Urinary bladder (tissue), 3 donors: ENCODE measurements at regions not wholly inside any gene's neighbourhood (a gene's known extent, or its start where the extent isn't known, plus 50 kb on each side); places are given as distances from the start of the nearest gene placed in this dataset.

ENCODE experiments used
- DNase-seq: peaks from one replicate; pipeline ENCODE4 v3.0.0-alpha.2; 2015; ENCODE audit errors: extremely low spot score
- H3K27ac ChIP-seq: one replicate; pipeline ENCODE4 v1.5.1; 2013; ENCODE audit warnings: low read depth, mild to moderate bottlenecking, moderate library complexity
- H3K36me3 ChIP-seq: one replicate; pipeline ENCODE4 v1.6.1; 2013; ENCODE audit warnings: mild to moderate bottlenecking, moderate library complexity; ENCODE audit not compliant: insufficient read depth
- H3K4me1 ChIP-seq: one replicate; pipeline ENCODE4 v1.6.1; 2013; ENCODE audit warnings: mild to moderate bottlenecking, moderate library complexity; ENCODE audit not compliant: insufficient read depth
- H3K4me3 ChIP-seq: one replicate; pipeline ENCODE4 v1.5.1; 2013; ENCODE audit warnings: low read depth, low read length
- WGBS: extraction: QIAGEN DNeasy Blood & Tissue Kit; methylation state at CpG from one replicate; pipeline ENCODE4 v1.1.7; 2013; 5-methylcytosine and 5-hydroxymethylcytosine counted together
- donor health status: healthy with polysubstance abuse.
- donor health status: healthy.

- no peak overlapping the region for H3K4me3 ChIP-seq
- WGBS, result 51% methylated on average over 4 of the region's 4 CpGs
- H3K36me3 ChIP-seq, result no peaks in the 10 kb centered on the region
- no peak for DNase-seq
- H3K4me1 ChIP-seq, result no peaks in the 10 kb centered on the region
- H3K27ac ChIP-seq, result no peak overlapping the region
Measured at GRCh38 chr16:51818342-51818944, 667.4 kb upstream of the SALL1 start.

- Histone ChIP-seq H3K27ac (no peak overlapping the region), H3K36me3 (no peaks in the 10 kb centered on the region), H3K4me3 (no peak overlapping the region), H3K4me1 (no peaks in the 10 kb centered on the region)
- DNase-seq, result no peak
Measured at GRCh38 chr16:51816929-51817328, 665.9 kb upstream of the SALL1 start.

DNA sequence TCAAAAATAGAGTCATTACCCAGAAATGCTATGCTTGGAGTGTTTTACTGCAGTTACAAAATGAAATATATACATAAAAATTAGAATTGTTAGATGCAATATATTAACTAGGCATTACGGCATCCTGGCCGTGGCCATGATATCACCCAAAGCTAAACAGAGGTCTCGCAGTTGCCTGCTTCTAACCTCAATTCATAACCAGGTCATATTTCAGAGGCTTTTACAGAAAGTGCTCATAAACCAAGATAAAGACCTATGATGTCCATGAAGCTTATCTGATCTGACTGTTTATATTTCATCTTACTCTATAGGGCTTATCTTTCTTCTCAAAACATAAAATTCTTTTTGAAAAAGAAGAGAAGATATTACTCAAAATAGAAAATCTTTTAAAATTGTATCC, 664.5 kb upstream of the SALL1 start:
- no peak overlapping the region for H3K4me3 ChIP-seq
- no peaks in the 10 kb centered on the region for H3K4me1 ChIP-seq
- no peak overlapping the region for H3K27ac ChIP-seq
- DNase-seq, result no peak
- WGBS, result 24% methylated on average over 3 of the region's 3 CpGs
- no peaks in the 10 kb centered on the region for H3K36me3 ChIP-seq

DNA sequence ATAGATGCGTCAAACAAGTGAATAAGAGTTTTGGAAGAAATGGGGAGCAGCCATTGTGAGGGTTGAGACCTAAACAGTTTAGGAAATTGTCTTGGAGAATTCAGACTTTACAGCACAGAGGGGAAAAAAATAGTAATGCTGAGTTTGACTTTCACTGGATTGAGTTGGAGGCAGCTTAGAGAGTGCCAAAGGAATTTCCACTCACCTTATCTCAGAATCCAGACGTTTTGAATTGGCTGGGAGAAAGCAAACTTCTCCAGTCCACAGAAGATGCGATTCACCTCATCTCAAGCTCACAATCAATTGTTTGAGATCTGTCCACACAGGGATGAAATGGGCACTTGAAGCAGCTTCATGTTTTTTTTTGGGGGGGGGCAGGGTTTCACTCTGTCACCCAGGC, 663.5 kb upstream of the SALL1 start:
- 52% methylated on average over 3 of the region's 3 CpGs for WGBS
- DNase-seq, result no peak
- Histone ChIP-seq H3K27ac (no peak overlapping the region), H3K4me3 (no peak overlapping the region), H3K36me3 (no peaks in the 10 kb centered on the region), H3K4me1 (no peaks in the 10 kb centered on the region)

DNA sequence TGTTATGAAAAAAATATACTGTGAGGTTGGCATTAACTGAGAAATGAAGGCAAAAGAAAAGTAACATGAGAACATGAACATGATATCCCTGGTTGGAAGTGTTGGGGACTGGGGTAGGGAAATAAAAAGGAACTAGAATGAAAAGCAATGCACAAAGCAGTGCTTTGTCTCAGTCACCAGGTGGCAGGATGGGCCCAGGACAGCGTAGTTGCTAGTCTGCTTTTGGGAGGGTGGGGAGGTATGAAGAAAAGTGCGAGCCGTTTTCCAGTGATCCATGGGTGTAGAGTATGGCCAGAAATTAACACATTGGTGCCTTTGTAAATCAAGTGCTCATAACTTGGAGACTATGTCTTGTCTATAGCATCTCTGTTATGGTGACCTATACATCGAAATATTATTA, 662.5 kb upstream of the SALL1 start:
- no peaks in the 10 kb centered on the region for H3K4me1 ChIP-seq
- H3K27ac ChIP-seq, result no peak overlapping the region
- H3K4me3 ChIP-seq, result no peak overlapping the region
- no peaks in the 10 kb centered on the region for H3K36me3 ChIP-seq
- no peak for DNase-seq
- 90% methylated on average over 4 of the region's 4 CpGs for WGBS

GRCh38 chr16:51812945-51813344, 661.9 kb upstream of the SALL1 start:
- Histone ChIP-seq H3K4me1 (no peaks in the 10 kb centered on the region), H3K4me3 (no peak overlapping the region), H3K36me3 (no peaks in the 10 kb centered on the region), H3K27ac (no peak overlapping the region)
- 79% methylated on average over 2 of the region's 2 CpGs for WGBS
- DNase-seq, result no peak

DNA sequence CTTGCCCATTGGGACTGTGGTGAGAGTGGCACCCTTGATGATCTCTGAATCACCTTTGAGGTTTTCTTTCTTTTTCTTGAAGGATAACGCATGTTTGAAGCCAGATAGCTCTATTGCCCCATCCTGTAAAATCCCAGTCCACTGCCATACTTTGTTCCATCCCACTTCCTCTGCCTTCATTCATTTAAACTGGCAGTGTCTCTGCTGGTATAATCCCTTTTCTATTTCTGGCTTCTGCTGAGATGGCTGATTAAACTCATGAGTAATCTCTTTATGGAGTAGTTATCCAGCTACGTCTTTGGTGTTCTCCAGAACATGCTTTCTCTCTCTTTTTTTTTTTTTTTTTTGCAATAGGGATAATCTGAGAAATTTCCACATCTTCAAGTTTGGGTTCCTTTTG, 656.5 kb upstream of the SALL1 start:
- 75% methylated on average over 2 of the region's 2 CpGs for WGBS
- no peaks in the 10 kb centered on the region for H3K4me1 ChIP-seq
- DNase-seq, result no peak
- H3K27ac ChIP-seq, result no peak overlapping the region
- H3K4me3 ChIP-seq, result no peak overlapping the region
- no peaks in the 10 kb centered on the region for H3K36me3 ChIP-seq

DNA sequence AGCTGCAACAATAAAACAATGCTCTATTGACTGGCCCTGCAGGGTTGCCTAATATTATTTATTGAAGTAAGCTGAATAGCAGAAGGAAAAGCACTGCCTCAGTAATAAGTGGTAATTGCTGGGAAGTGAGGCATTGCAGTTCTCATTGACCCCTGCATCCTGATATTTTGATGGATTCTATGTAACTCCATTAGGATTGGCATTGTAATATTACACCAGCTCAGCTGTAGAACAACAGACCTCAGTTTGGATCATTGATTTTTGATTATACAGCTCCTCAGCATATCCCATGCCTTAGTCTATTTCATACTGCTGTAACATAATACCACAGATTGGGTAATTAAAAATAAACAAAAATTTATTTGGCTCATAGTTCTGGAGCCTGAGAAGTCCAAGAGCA, 650.6 kb upstream of the SALL1 start:
- DNase-seq, result no peak
- Histone ChIP-seq H3K27ac (no peak overlapping the region), H3K36me3 (no peaks in the 10 kb centered on the region), H3K4me3 (no peak overlapping the region), H3K4me1 (no peaks in the 10 kb centered on the region)

- no peak for DNase-seq
- H3K27ac ChIP-seq, result no peak overlapping the region
- WGBS, result 53% methylated on average over 6 of the region's 6 CpGs
- no peaks in the 10 kb centered on the region for H3K4me1 ChIP-seq
- no peaks in the 10 kb centered on the region for H3K36me3 ChIP-seq
- no peak overlapping the region for H3K4me3 ChIP-seq
Measured at GRCh38 chr16:51797669-51798259, 646.7 kb upstream of the SALL1 start.

DNA sequence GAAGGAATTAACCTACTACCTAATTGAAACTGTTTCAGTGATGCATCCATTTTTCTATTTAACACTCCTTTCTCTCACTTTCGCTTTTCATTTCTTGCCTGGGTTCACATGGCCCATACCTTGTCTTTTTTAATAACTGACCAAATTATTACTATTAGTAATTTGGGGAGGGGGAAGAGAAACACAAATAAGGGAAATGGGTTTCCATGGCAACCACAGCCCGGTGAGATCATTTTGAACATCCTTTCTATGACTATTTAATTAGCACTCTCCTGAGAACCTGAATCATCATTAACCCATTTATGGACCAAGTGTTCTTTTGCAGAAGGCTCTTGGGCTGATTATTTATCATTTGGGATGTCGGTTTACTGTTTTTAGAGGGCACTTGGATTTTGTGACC, 628.2 kb upstream of the SALL1 start:
- H3K4me3 ChIP-seq, result no peak overlapping the region
- no peak overlapping the region for H3K27ac ChIP-seq
- 76% methylated on average over 3 of the region's 3 CpGs for WGBS
- no peak for DNase-seq
- H3K36me3 ChIP-seq, result no peaks in the 10 kb centered on the region
- H3K4me1 ChIP-seq, result no peaks in the 10 kb centered on the region

- H3K4me1 ChIP-seq, result no peaks in the 10 kb centered on the region
- 78% methylated on average over 22 of the region's 22 CpGs for WGBS
- H3K27ac ChIP-seq, result no peak overlapping the region
- H3K36me3 ChIP-seq, result no peaks in the 10 kb centered on the region
- DNase-seq, result no peak
- no peak overlapping the region for H3K4me3 ChIP-seq
Measured at GRCh38 chr16:51773071-51773890, 622.2 kb upstream of the SALL1 start.

- 27% methylated on average over 2 of the region's 2 CpGs for WGBS
- DNase-seq, result no peak
Measured at GRCh38 chr16:51766739-51767138, 615.7 kb upstream of the SALL1 start.

GRCh38 chr16:51763072-51763661, 612.1 kb upstream of the SALL1 start:
- Histone ChIP-seq H3K36me3 (no peaks in the 10 kb centered on the region), H3K27ac (no peak overlapping the region), H3K4me1 (no peaks in the 10 kb centered on the region), H3K4me3 (no peak overlapping the region)
- WGBS, result 70% methylated on average over 6 of the region's 6 CpGs
- no peak for DNase-seq

More at GRCh38 chr16:51766739-51767138, 615.7 kb upstream of the SALL1 start:
- Histone ChIP-seq H3K4me1 (no peaks in the 10 kb centered on the region), H3K4me3 (no peak overlapping the region), H3K36me3 (no peaks in the 10 kb centered on the region), H3K27ac (no peak overlapping the region)
